ENCODE measurements at regions not wholly inside any gene's neighbourhood (a gene's known extent, or its start where the extent isn't known, plus 50 kb on each side); places are given as distances from the start of the nearest gene placed in this dataset.

- DNase-seq, result no peak
Measured at GRCh38 chr10:78349165-78349516, 315.5 kb downstream of the RPS24 start.

GRCh38 chr10:78349911-78350663 lies 316.4 kb downstream of the RPS24 start:
- DNase-seq, result no peak

GRCh38 chr10:78351283-78351682 lies 317.6 kb downstream of the RPS24 start:
- DNase-seq, result no peak

GRCh38 chr10:78351809-78352208 lies 318.1 kb downstream of the RPS24 start:
- DNase-seq, result no peak

DNA sequence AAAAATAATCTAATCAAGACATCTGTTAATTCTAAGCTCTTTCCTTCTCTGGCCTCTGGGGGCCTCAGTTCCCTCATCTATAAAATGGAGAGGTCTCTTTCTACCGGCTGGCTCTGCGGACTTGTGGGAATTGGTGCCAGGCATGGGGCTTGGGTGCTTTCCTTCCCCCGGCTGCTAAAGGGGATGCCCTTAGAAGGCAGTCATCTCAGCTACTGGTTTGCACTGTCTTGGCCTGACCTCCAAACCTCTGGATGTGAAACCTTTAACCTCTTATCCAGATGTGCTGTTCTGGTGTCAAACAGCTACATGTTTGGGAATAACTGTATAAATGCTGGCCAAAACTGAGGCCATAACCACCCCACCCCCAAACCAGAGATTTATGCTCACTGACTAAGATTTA lies 320.0 kb downstream of the RPS24 start:
- no peak for DNase-seq

DNA sequence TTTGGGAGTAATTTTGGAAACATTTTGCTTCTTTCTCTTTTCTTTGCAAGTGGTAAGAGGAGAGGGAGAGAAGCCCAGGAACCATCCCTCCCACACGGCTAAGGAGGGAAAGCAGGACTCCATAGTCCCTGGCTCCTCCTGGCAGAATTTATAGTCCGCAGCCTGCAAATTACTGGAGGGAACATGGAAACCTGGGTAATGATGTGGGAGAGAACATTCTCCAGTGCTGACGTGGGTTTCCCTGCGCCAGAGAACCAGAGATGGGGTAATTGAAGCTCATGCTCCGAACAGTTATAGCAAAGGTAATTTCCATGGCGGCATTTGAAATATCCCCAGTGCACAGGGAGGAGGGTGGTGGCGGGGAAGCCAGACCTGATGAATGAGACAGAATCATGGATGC lies 320.4 kb downstream of the RPS24 start:
- no peak for DNase-seq

GRCh38 chr10:78356291-78356900 lies 322.7 kb downstream of the RPS24 start:
- DNase-seq, result no peak

DNA sequence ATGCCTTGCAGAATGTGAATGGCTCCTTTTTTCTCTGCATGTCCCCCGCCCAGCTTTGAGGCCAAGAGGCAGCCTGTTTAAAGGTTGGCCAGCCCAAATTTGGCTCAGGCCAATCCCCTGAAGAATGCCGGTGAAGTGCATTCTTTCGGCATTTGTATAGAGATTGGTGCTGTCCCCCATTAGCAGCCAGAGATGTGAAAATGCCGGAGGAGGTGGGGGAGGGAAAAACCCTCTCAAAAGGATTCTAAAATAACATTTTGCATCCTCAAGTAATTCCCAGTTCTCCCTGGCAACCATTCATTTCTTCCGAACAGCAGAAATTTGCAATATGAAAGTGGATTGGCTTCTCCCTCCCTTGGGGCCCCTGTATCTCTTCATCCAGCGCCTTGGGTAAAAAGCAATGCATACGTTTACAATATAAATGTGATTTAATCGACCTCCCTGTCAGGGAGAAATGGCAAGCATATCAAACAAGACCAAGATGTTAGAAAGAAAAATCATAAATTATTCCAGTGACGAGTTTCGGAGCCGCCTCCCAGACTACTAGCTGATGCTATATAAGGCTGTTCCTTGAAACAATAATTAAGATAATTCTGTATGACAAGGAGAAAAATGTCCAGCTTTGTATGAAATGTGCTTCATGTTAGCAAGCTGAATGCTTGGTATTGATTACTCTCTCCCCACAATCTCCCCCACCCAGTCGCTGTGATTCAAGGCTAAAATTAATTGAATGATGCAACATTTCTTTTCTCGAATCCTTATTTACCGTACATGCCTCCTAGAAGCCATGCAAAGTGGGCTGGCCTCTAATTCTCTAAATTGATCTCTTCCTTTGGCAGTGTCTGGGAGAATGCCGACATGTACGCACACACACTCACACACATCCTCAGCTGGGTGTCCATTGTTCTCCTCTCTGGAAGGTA lies 323.7 kb downstream of the RPS24 start:
- no peak for DNase-seq

- no peak for DNase-seq
Measured at GRCh38 chr10:78358351-78358750, 324.7 kb downstream of the RPS24 start.

- DNase-seq, result no peak
Measured at GRCh38 chr10:78358982-78359381, 325.3 kb downstream of the RPS24 start.

GRCh38 chr10:78359640-78360091 lies 326.0 kb downstream of the RPS24 start:
- DNase-seq, result no peak

GRCh38 chr10:78360284-78360683 lies 326.6 kb downstream of the RPS24 start:
- DNase-seq, result no peak

GRCh38 chr10:78361031-78361430 lies 327.4 kb downstream of the RPS24 start:
- no peak for DNase-seq

- no peak for DNase-seq
Measured at GRCh38 chr10:78362406-78363022, 328.9 kb downstream of the RPS24 start.

- no peak for DNase-seq
Measured at GRCh38 chr10:78363190-78363589, 329.5 kb downstream of the RPS24 start.

GRCh38 chr10:78365694-78366093 lies 332.0 kb downstream of the RPS24 start:
- no peak for DNase-seq

DNA sequence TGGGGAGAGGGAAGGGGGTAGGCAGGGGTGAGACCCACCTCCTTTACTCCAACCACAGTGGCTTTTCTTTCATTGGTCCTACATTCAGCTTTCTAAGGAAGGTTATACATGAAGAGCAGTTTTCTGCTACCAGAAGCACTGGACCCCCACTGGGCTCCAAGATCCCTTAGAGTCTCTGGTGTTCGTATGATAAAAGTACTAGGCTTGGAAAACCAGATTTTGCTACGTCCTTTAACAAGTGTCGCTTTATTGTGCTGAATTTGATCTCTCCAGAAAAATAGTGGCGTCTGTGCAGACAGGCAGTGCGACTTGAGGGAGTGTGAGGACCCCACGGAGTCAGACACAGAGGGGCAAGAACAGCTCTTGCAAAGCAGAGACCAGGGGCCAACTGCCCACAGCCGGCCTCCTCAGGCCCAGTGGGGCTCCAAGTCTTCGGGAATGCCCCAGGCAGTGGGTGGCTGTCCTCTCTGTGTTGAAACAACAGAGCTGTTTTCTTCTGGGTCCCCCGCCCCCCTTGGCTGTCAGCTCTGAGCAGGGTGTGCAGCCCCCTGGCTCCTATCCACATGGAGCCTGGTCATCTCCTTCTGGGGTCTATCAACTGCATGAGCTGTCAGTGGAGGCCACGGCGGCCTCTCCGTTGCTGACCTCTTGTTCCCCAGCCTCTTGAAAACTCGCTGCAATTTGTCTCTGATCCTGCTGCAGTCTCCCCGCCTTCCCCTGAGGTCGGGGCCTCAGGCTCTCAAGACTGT lies 333.2 kb downstream of the RPS24 start:
- DNase-seq, result no peak

GRCh38 chr10:78367751-78368150 lies 334.1 kb downstream of the RPS24 start:
- DNase-seq, result no peak

DNA sequence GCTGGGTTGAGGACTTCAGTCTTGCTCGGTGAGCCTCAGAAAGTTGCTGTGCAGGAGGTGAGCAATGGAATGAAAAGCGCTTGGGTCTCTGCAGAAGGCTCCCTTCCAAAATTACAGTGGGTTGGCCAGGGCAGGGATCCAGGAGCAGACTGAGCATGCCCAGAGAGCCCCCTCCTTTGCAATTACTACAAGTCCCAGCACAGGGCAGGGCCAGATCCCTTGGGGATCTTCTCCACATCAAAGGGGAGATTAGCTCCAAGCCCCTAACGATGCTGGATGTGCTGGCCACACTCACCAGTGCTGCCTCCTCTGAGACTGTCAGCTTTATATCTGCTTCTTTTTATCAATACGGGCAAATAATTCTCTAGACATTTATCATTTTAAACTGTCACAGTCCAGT lies 337.5 kb downstream of the RPS24 start:
- no peak for DNase-seq

DNA sequence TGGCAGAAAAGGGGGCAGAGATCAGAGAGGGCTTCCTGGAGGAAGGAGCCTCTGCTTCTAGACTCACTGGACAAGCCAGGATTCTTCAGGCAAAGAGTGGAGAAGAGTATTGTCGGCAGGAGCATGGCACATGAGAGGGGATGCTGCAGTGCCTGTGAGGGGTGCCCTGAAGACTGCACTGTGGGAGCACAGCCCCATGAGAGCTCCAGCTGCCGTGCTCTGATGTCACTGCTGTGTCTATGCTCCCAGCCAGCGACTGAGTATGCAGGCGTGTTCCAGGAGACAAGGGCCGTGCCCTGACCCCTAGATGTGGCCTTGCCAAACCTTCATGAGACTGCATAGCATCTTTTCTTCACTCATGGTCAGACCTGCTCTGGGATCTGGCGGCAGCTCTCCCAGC lies 339.1 kb downstream of the RPS24 start:
- DNase-seq, result no peak

DNA sequence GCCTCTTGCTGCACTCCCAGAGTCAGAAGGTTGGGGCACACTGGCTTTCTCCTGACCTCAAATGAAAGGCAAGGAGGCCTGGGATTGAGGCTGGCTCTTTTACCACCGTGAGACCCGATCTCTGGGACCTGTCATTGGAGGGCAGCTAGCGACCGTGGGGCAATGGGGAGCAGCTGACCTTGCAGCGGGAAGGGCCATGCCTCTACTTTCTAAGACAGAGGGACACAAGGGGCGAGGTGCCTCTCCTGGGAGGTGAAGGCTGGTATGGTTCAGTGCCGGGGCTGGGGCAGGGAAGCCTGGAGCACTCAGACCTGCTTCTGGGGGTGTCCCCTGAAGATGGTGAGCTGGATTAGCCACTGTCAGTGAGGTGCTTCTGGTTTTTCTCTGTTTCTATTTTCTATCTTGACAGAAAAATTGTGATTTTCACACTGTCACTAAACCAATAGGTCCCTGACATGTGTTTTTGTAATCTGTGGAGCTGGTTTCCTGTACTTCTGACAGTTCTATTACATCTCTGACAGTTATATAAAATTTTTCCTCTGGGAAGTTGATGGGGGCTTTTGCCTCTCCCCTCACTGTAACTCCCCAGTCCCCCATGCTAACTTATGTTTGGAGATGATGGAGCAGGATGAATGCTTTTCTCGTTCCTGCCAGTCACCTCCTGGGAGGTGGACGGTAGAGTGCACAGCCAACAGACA lies 340.8 kb downstream of the RPS24 start:
- DNase-seq, result no peak

Data from NCI-H526 treated with DMSO at 0.1 percent for 48 hours (cell line).